Endothelial cell of umbilical vein (primary cell): ENCODE measurements at regions not wholly inside any gene's neighbourhood (a gene's known extent, or its start where the extent isn't known, plus 50 kb on each side); places are given as distances from the start of the nearest gene placed in this dataset.

Experiments
- BruUV-seq: library from RNA; stranded (reverse); fragments of 400-500 nt; replicated peaks from 2 replicates; lab custom pipeline; 2021; lab: Mats Ljungman, UMichigan
- CTCF ChIA-PET: fragments of 300-600, 350-600 bp; sonication (Branson Sonifier 250); formaldehyde crosslinking; loops from one replicate; lab custom pipeline; 2021; ENCODE audit warnings: antibody characterized with exemption, inconsistent platforms; lab: Charles Lee
- POLR2A ChIA-PET: fragments of 300-600, 350-600 bp; sonication (Branson Sonifier 250); formaldehyde crosslinking; loops from one replicate; lab custom pipeline; 2021; ENCODE audit warnings: antibody characterized with exemption, inconsistent platforms; lab: Charles Lee
- DNase-seq: peaks from one replicate; pipeline ENCODE4 v3.0.0-alpha.2; 2011; ENCODE audit warnings: low read depth, low spot score
- FAIRE-seq: peaks from 2 replicates; lab custom pipeline; 2011; peaks lifted over from hg19 to GRCh38; lab: Jason Lieb, UNC
- H2AFZ ChIP-seq: 2 replicates; pipeline ENCODE4 v1.6.0; 2012; ENCODE audit warnings: low read depth, low read length, control low read depth, inconsistent platforms
- H3K27ac ChIP-seq: 2 replicates; pipeline ENCODE4 v1.5.1; 2011; ENCODE audit warnings: low read depth, mild to moderate bottlenecking, control low read depth, low read length, moderate library complexity; ENCODE audit not compliant: insufficient read depth
- H3K27me3 ChIP-seq, 2 experiments: 2 replicates each; pipeline versions ENCODE4 v1.6.0 to v1.6.1; 2011; ENCODE audit warnings: low read length in 2 of 2, mixed read lengths in 1 of 2; ENCODE audit not compliant: control insufficient read depth in 2 of 2, insufficient read depth in 2 of 2
- H3K36me3 ChIP-seq, 2 experiments: 2 replicates in 1 of 2; 3 replicates in 1 of 2; pipeline ENCODE4 v1.5.1; 2011; ENCODE audit warnings: low read length in 2 of 2, mild to moderate bottlenecking in 1 of 2, moderate library complexity in 1 of 2; ENCODE audit not compliant: control insufficient read depth in 2 of 2, insufficient read depth in 2 of 2; ENCODE audit errors: extremely low read depth in 1 of 2
- H3K4me1 ChIP-seq: 3 replicates; pipeline ENCODE4 v1.5.1; 2011; ENCODE audit warnings: mild to moderate bottlenecking, low read length; ENCODE audit not compliant: control insufficient read depth, insufficient read depth; ENCODE audit errors: extremely low read depth
- H3K4me2 ChIP-seq: 2 replicates; pipeline ENCODE4 v1.6.1; 2011; ENCODE audit warnings: low read length, control low read depth, mixed read lengths; ENCODE audit not compliant: insufficient read depth
- H3K4me3 ChIP-seq, 3 experiments: fragments of 200-600 bp in 1 of 3; sonication (generic), shearing (Covaris generic) in 1 of 3; replicated peaks in 1 of 3; 2 replicates each; pipeline ENCODE4 v1.5.1; 2011 to 2016; ENCODE audit warnings: control low read depth in 3 of 3, low read length in 3 of 3, mild to moderate bottlenecking in 2 of 3, inconsistent platforms in 1 of 3, low read depth in 1 of 3, moderate library complexity in 1 of 3; ENCODE audit not compliant: insufficient read depth in 1 of 3
- H3K79me2 ChIP-seq: 2 replicates; pipeline ENCODE4 v1.6.0; 2012; ENCODE audit warnings: low read length, inconsistent platforms; ENCODE audit not compliant: control insufficient read depth, insufficient read depth
- H3K9ac ChIP-seq: replicated peaks from 2 replicates; pipeline ENCODE3; 2011; ENCODE audit warnings: low read length, control low read depth; ENCODE audit not compliant: insufficient read depth; ENCODE audit errors: extremely low read depth
- H3K9me1 ChIP-seq: replicated peaks from 3 replicates; pipeline ENCODE4 v1.6.0; 2011; ENCODE audit warnings: mild to moderate bottlenecking, low read length; ENCODE audit not compliant: control insufficient read depth, insufficient read depth; ENCODE audit errors: extremely low read depth
- H3K9me3 ChIP-seq: replicated peaks from 2 replicates; pipeline ENCODE4 v1.5.1; 2012; ENCODE audit warnings: low read length, inconsistent platforms; ENCODE audit not compliant: control insufficient read depth, insufficient read depth
- H4K20me1 ChIP-seq: replicated peaks from 2 replicates; pipeline ENCODE3; 2011; ENCODE audit warnings: mild to moderate bottlenecking, low read length; ENCODE audit not compliant: control insufficient read depth, insufficient read depth; ENCODE audit errors: extremely low read depth
- CTCF ChIP-seq, 2 donors: IDR thresholded peaks; 1 replicate in 1 of 2; 2 replicates in 1 of 2; pipeline ENCODE4 v1.5.1; 2011; ENCODE audit warnings: low read length in 2 of 2, mild to moderate bottlenecking in 2 of 2, moderate library complexity in 2 of 2, control low read depth in 1 of 2, inconsistent platforms in 1 of 2, low read depth in 1 of 2; ENCODE audit not compliant: insufficient read depth in 1 of 2; ENCODE audit errors: extremely low read depth in 1 of 2
- EZH2 ChIP-seq: IDR thresholded peaks from 2 replicates; pipeline ENCODE4 v1.6.1; 2012; ENCODE audit warnings: borderline replicate concordance, low read depth, mild to moderate bottlenecking, moderate library complexity, low read length, inconsistent platforms; ENCODE audit not compliant: severe bottlenecking
- FOS ChIP-seq: IDR thresholded peaks from 2 replicates; pipeline ENCODE4 v1.6.1; 2011; ENCODE audit warnings: mild to moderate bottlenecking, low read length, moderate library complexity, borderline replicate concordance; ENCODE audit not compliant: insufficient read depth
- GATA2 ChIP-seq: IDR thresholded peaks from 2 replicates; pipeline ENCODE4 v1.7.0; 2011; ENCODE audit warnings: low read depth, mild to moderate bottlenecking, moderate library complexity, mixed read lengths, low read length; ENCODE audit not compliant: insufficient read length, insufficient read depth
- JUN ChIP-seq: IDR thresholded peaks from 2 replicates; pipeline ENCODE4 v1.6.1; 2011; ENCODE audit warnings: borderline replicate concordance, low read depth; ENCODE audit not compliant: insufficient read length, insufficient read depth
- MYC ChIP-seq: IDR thresholded peaks from one replicate; pipeline ENCODE4 v1.6.1; 2011; ENCODE audit warnings: mild to moderate bottlenecking, low read depth, low read length
- POLR2A ChIP-seq: IDR thresholded peaks from 2 replicates; pipeline ENCODE4 v1.6.1; 2012; ENCODE audit warnings: low read depth, mild to moderate bottlenecking, control low read depth, low read length
- POLR2AphosphoS5 ChIP-seq: IDR thresholded peaks from 2 replicates; pipeline ENCODE4 v1.6.1; 2012; ENCODE audit warnings: low read depth, mild to moderate bottlenecking, control low read depth, low read length, moderate library complexity; ENCODE audit not compliant: insufficient read depth
- dilution Hi-C: fragments of 300-500 bp; cut with MboI; formaldehyde crosslinking; loops from one replicate; pipeline ENCODE4 v1.15.0; 2019; ENCODE audit warnings: low sequenced_read_pairs; ENCODE audit not compliant: extremely low pct_ligation_motif_present
- intact Hi-C: fragments of 100-400 bp; cut with micrococcal nuclease; formaldehyde crosslinking; loops from one replicate; pipeline ENCODE4 v1.10.0; 2022
- TF ChIP-seq, protein P1 (sequence below): IDR thresholded peaks from 2 replicates; pipeline ENCODE4 v1.6.1; 2011; ENCODE audit not compliant: insufficient read depth, insufficient read length

DNA sequence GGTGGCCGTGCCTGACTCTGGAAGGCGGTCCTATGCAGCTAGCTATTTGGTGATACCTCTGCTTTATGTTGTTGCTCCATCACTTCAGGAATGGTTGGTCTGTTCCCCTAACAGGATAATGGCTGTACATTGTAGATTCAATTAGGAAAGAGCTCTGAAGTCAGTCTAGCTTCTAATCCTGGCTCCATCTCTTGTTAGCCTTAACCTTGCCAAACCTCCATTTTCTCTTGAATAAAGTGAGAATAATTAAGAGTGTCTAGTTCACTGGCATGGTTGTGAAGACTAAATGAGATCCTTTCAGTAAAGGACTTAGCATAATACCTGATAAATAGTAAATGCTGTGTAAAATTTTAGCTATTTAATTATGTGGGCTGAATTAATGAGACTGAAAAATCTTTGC, 262.5 kb upstream of the ARHGAP20 start:
- POLR2A ChIA-PET = no interaction called here
- intact Hi-C loops = loop anchor here (5.0 kb wide), 1 partner anchor 262 kb away; the partner anchor contains the start of gene ARHGAP20

More for the DNA sequence above, 262.5 kb upstream of the ARHGAP20 start:
- no peaks in the 10 kb centered on the region for H3K79me2 ChIP-seq
- H4K20me1 ChIP-seq = no peaks in the 10 kb centered on the region
- CTCF ChIA-PET = interaction anchor here (0.7 to 1.0 kb wide), 2 partner anchors 25 to 449 kb away, joined by 3 to 4 read pairs; no protein-coding TSS in a partner anchor
- DNase-seq (no peak), FAIRE-seq (no peak)
- H3K27ac ChIP-seq = no peak overlapping the region
- H3K9ac ChIP-seq = no peak overlapping the region
- H3K4me2 ChIP-seq = no peak overlapping the region
- H3K27me3 ChIP-seq = no peaks in the 10 kb centered on the region
- dilution Hi-C loops = no loop called here
- H3K4me1 ChIP-seq = no peaks in the 10 kb centered on the region
- no peak overlapping the region for H3K4me3 ChIP-seq
- BruUV-seq = no TSS peak
- TF ChIP-seq POLR2A = no peak
- TF ChIP-seq JUN = no peak
- TF ChIP-seq, protein P1, sequence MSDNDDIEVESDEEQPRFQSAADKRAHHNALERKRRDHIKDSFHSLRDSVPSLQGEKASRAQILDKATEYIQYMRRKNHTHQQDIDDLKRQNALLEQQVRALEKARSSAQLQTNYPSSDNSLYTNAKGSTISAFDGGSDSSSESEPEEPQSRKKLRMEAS = no peak
- TF ChIP-seq FOS = no peak
- no peak for TF ChIP-seq EZH2
- no peak for TF ChIP-seq POLR2AphosphoS5
- TF ChIP-seq GATA2 = no peak
- no peak for TF ChIP-seq MYC
- no peak for TF ChIP-seq CTCF (IDR thresholded peaks at IDR 0.05; ENCODE audit: extremely low read depth in 1 of 2, insufficient read depth in 1 of 2, low read depth in 1 of 2, low read length in 2 of 2)
- no peaks in the 10 kb centered on the region for H3K9me1 ChIP-seq
- H2AFZ ChIP-seq = no peak overlapping the region
- H3K36me3 ChIP-seq = no peaks in the 10 kb centered on the region
- no peaks in the 10 kb centered on the region for H3K9me3 ChIP-seq
